ENCODE measurements at regions not wholly inside any gene's neighbourhood (a gene's known extent, or its start where the extent isn't known, plus 50 kb on each side); places are given as distances from the start of the nearest gene placed in this dataset.

DNA sequence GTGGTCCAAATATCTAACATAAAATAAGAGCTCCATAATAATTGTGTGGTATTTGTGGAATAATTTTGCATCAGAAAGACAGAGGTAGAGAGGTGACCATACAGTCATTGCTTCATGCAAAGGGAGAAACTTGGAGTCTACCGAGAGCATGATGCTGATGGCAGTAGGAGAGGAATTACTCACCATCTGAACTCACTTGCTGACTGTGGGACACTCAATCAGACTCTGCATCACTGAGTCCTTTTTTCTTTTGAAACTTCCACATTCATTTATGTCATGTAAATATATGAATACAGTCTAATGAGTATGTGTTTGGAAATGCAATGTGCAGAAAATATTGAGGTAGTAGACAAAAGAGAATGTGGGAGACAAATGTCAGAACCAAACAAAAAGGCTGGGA is 933.8 kb downstream of the REEP3 start:
- TF ChIP-seq, protein P1, sequence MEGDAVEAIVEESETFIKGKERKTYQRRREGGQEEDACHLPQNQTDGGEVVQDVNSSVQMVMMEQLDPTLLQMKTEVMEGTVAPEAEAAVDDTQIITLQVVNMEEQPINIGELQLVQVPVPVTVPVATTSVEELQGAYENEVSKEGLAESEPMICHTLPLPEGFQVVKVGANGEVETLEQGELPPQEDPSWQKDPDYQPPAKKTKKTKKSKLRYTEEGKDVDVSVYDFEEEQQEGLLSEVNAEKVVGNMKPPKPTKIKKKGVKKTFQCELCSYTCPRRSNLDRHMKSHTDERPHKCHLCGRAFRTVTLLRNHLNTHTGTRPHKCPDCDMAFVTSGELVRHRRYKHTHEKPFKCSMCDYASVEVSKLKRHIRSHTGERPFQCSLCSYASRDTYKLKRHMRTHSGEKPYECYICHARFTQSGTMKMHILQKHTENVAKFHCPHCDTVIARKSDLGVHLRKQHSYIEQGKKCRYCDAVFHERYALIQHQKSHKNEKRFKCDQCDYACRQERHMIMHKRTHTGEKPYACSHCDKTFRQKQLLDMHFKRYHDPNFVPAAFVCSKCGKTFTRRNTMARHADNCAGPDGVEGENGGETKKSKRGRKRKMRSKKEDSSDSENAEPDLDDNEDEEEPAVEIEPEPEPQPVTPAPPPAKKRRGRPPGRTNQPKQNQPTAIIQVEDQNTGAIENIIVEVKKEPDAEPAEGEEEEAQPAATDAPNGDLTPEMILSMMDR (IDR thresholded peaks at IDR 0.05; ENCODE audit: insufficient read depth, low read depth, low read length, missing control alignments) = no peak
- DNase-seq (ENCODE audit: low read depth) = no peak
- H3K4me3 ChIP-seq (ENCODE audit: low read depth, low read length) = no peak overlapping the region

DNA sequence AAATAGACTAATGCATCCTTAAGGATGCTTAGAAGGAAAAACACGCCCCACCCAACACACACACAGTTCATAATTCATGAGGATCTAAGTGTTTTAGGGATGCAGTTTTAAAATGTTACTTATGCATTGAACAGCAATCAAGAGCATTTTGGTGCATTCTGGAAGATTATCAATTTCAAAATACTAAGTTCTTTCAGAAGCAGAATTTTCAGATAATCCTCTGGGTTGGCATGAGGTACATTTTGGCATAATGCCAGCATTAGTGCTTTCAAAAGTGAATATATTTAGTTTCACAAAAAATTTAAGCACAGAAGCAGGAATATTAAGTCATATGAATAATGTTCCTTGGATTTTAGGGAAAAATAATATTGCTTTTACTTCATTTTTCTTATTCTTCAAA is 937.1 kb downstream of the REEP3 start:
- no peak overlapping the region for H3K4me3 ChIP-seq (ENCODE audit: low read depth, low read length)
- TF ChIP-seq, protein P1 (IDR thresholded peaks at IDR 0.05; ENCODE audit: insufficient read depth, low read depth, low read length, missing control alignments) = no peak
- DNase-seq (ENCODE audit: low read depth) = no peak

DNA sequence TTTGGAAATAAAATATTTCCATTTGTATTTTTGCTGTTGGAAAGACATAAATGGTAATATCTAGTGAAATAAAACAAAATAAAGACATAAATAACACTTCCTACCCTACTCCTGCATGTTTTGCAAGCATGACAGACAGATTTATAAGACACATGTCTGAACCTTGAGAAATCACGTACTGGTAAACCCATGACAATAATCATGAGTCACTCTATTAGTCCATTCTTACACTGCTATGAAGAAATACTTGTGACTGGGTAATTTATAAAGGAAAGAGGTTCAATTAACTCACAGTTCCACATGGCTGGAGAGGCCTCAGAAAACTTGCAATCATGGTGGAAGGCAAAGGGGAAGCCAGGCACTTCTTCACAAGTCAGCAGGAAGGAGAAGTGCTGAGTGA is 942.2 kb downstream of the REEP3 start:
- DNase-seq (ENCODE audit: low read depth) = no peak
- H3K4me3 ChIP-seq (ENCODE audit: low read depth, low read length) = no peak overlapping the region
- TF ChIP-seq, protein P1 (IDR thresholded peaks at IDR 0.05; ENCODE audit: insufficient read depth, low read depth, low read length, missing control alignments) = no peak

DNA sequence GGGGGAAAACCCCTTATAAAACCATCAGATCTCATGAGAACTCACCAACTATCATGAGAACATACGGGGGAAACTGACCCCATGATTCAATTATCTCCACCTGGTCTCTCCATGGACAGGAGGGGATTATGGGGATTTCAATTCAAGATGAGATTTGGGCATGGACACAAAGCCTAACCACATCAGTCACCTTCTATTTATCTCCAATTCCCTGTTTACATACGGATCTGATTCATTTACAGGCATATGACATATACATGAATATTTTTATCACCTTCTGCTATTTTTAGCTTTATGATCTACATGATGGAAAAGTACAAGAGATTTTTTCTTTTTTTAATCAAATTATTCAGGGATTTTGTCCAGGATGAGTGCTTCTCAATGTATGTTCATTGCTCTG is 944.5 kb downstream of the REEP3 start:
- TF ChIP-seq, protein P1 (IDR thresholded peaks at IDR 0.05; ENCODE audit: insufficient read depth, low read depth, low read length, missing control alignments) = no peak
- no peak overlapping the region for H3K4me3 ChIP-seq (ENCODE audit: low read depth, low read length)
- no peak for DNase-seq (ENCODE audit: low read depth)

DNA sequence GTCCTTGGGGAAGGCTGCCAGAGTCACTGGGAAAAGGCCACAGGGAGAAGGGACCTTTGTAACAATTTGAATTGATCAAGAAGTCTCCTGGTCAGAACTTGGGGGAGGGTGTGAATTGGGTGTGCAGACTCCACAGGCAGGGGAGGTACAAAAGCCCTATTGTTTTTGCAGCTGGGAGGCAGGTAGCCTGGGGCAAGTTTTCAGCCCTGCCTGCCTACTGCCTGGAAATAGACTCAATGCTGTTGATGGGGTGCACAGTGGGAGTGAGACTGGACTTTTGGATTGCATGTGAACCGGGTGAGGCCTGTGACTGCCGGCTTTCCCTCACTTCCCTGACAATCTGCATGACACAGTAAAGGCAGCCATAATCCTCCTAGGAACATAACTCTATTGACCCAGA is 947.0 kb downstream of the REEP3 start:
- DNase-seq (ENCODE audit: low read depth) = no peak
- TF ChIP-seq, protein P1 (IDR thresholded peaks at IDR 0.05; ENCODE audit: insufficient read depth, low read depth, low read length, missing control alignments) = no peak
- no peak overlapping the region for H3K4me3 ChIP-seq (ENCODE audit: low read depth, low read length)

DNA sequence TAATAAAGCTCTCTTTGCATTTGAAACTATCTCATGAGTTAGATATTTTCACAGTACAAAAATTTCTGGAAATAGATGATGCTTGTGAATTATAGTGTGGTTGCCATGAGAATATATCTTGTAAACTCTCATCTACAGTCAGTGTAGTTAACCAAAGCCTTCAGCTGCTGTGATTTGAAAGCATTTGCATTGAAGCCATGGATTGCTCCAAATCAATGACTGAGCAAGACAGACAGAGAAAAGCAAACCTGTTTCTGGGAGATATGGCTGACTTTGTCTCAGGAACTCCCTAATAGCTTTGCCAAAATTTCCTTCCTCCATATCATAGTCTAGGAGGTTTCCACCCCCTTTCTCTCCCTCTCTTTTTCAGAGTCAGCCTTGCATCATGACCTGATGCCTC is 955.3 kb downstream of the REEP3 start:
- DNase-seq (ENCODE audit: low read depth) = no peak
- TF ChIP-seq, protein P1 (IDR thresholded peaks at IDR 0.05; ENCODE audit: insufficient read depth, low read depth, low read length, missing control alignments) = no peak

DNA sequence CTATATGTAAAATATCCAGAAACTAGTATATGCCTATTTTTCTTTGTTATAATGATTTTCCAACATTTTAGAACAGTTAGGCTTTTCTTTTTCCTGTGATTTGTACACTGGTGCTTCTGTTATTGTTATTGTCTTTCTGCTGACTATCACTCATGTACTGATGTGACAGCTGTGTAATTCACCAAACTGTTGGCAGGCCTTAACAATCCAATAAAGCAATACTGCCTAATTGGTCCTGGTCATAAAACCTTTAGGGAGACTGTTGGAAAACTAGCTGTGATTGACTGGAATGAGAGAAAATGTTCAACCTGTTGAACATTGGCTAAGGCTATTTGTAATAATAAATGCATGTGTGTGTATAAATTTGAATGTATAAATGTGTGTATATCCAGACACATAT is 956.6 kb downstream of the REEP3 start:
- H3K4me3 ChIP-seq (ENCODE audit: low read depth, low read length) = no peak overlapping the region
- TF ChIP-seq, protein P1 (IDR thresholded peaks at IDR 0.05; ENCODE audit: insufficient read depth, low read depth, low read length, missing control alignments) = no peak
- no peak for DNase-seq (ENCODE audit: low read depth)

More for the DNA sequence above, 955.3 kb downstream of the REEP3 start:
- H3K4me3 ChIP-seq (ENCODE audit: low read depth, low read length) = no peak overlapping the region
